Heart left ventricle (tissue), 16 donors: ENCODE measurements at regions not wholly inside any gene's neighbourhood (a gene's known extent, or its start where the extent isn't known, plus 50 kb on each side); places are given as distances from the start of the nearest gene placed in this dataset.

Source experiments
- ATAC-seq, 4 donors: fragments of 200-7000 bp; cut with Tn5 transposase; one replicate each; pipeline ENCODE4 v1.9.1; 2020 to 2022; ENCODE audit warnings: moderate library complexity in 4 of 4, mild to moderate bottlenecking in 3 of 4, moderate number of reproducible peaks in 1 of 4
- DNase-seq, 5 donors: peaks; one replicate each; pipeline ENCODE4 v3.0.0-alpha.2; 2020
- H3K27ac ChIP-seq, 12 donors: fragments of 200-600 bp; sonication (generic) in 4 of 12; one replicate each; pipeline versions ENCODE4 v1.5.0 to v1.8.0; 2016 to 2022; ENCODE audit warnings: mild to moderate bottlenecking in 2 of 12
- H3K27me3 ChIP-seq, 9 donors: fragments of 200-600 bp; sonication (generic) in 2 of 9; one replicate each; pipeline versions ENCODE4 v1.5.1 to v1.8.0; 2016 to 2022; ENCODE audit warnings: mild to moderate bottlenecking in 3 of 9
- H3K36me3 ChIP-seq, 9 donors: fragments of 200-600 bp; sonication (generic) in 2 of 9; one replicate each; pipeline versions ENCODE4 v1.5.0 to v1.8.0; 2018 to 2022; ENCODE audit warnings: mild to moderate bottlenecking in 2 of 9
- H3K4me1 ChIP-seq, 12 donors: fragments of 200-600 bp; sonication (generic) in 4 of 12; one replicate each; pipeline versions ENCODE4 v1.5.0 to v1.8.0; 2016 to 2022; ENCODE audit warnings: mild to moderate bottlenecking in 3 of 12
- H3K4me3 ChIP-seq, 12 donors: fragments of 200-600 bp; sonication (generic) in 4 of 12; one replicate each; pipeline versions ENCODE4 v1.5.0 to v1.8.0; 2017 to 2022; ENCODE audit warnings: mild to moderate bottlenecking in 9 of 12, moderate library complexity in 4 of 12
- H3K9me3 ChIP-seq, 12 donors: fragments of 200-600 bp; sonication (generic) in 4 of 12; one replicate each; pipeline versions ENCODE4 v1.5.0 to v1.8.0; 2016 to 2022; ENCODE audit warnings: mild to moderate bottlenecking in 1 of 12
- POLR2A ChIP-seq, 2 donors: fragments of 450-650 bp; IDR thresholded peaks; one replicate each; pipeline ENCODE4 v1.6.1; 2017; ENCODE audit warnings: antibody characterized with exemption in 2 of 2, mild to moderate bottlenecking in 2 of 2, moderate library complexity in 2 of 2
- WGBS, 4 donors: extraction: QIAGEN DNeasy Blood & Tissue Kit in 2 of 4; methylation state at CpG; one replicate each; pipeline versions ENCODE4 v1.1.5 to v1.1.7; 2013 to 2018; 5-methylcytosine and 5-hydroxymethylcytosine counted together
- intact Hi-C, 10 donors: fragments of 100-400 bp; cut with DNase I; formaldehyde crosslinking; loops; one replicate each; pipeline versions ENCODE4 v1.11.1 to v1.14.2; 2022
- TF ChIP-seq, protein P1 (sequence below), 12 donors: fragments of 200-600 bp; sonication (generic) in 4 of 12; IDR thresholded peaks; one replicate each; pipeline versions ENCODE4 v1.5.0 to v1.8.0; 2018 to 2022; ENCODE audit warnings: antibody characterized with exemption in 12 of 12, mild to moderate bottlenecking in 5 of 12
- donor health status: ischemic (EF 13 %, LVEDD 7.1; RV severe dilation, severe dysfunction).
- donor health status: healthy with polysubstance abuse.
- donor health status: DM: no; HTN: yes; CAD: no.
- donor health status: DM: no; HTN: no; CAD: no.
- donor health status: ischemic (EF 25% LVEDD 6.9; RV normal size, moderate dysfunction).
- donor health status: ischemic (EF 25% LVEDD 5.7; RV mildly dilated, moderate dysfunction).
- donor health status: healthy.
- donor health status: DM: yes; HTN: yes; CAD: no.
- donor health status: ischemic (EF 35%, LVEDD 5.7; RV mildly dilated, moderate dysfunction).
- donor health status: nonischemic (EF 11% LVEDD 7.7; RV severe dilation, severe dysfunction).
- donor health status: DM: yes; HTN: yes; CAD: no.
- donor health status: PGD.
- donor health status: ischemic (EF 29% LVEDD 5.4; RV normal size, mild dysfunction).
- donor health status: nonischemic (EF 23%, LVEDD 6.1; RV moderate dilation, normal function).

GRCh38 chr5:108607421-108607820 lies 140.3 kb upstream of the FER start:
- H3K27ac ChIP-seq: no peak overlapping the region
- H3K4me3 ChIP-seq: no peak overlapping the region
- ATAC-seq: no peak
- H3K36me3 ChIP-seq: no peaks in the 10 kb centered on the region
- no peaks in the 10 kb centered on the region for H3K27me3 ChIP-seq
- intact Hi-C loops: no loop called here
- peaks cover 0 to 6% (median 0%) of the 10 kb centered on the region in 12 donors for H3K9me3 ChIP-seq
- 75 to 85% (median 84%) methylated on average over 1 of the region's 1 CpG for WGBS, 4 donors
- DNase-seq: no peak
- TF ChIP-seq, protein P1, sequence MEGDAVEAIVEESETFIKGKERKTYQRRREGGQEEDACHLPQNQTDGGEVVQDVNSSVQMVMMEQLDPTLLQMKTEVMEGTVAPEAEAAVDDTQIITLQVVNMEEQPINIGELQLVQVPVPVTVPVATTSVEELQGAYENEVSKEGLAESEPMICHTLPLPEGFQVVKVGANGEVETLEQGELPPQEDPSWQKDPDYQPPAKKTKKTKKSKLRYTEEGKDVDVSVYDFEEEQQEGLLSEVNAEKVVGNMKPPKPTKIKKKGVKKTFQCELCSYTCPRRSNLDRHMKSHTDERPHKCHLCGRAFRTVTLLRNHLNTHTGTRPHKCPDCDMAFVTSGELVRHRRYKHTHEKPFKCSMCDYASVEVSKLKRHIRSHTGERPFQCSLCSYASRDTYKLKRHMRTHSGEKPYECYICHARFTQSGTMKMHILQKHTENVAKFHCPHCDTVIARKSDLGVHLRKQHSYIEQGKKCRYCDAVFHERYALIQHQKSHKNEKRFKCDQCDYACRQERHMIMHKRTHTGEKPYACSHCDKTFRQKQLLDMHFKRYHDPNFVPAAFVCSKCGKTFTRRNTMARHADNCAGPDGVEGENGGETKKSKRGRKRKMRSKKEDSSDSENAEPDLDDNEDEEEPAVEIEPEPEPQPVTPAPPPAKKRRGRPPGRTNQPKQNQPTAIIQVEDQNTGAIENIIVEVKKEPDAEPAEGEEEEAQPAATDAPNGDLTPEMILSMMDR (IDR thresholded peaks at IDR 0.05): no peak
- no peak for TF ChIP-seq POLR2A (IDR thresholded peaks at IDR 0.05)
- H3K4me1 ChIP-seq: no peaks in the 10 kb centered on the region

GRCh38 chr5:108606185-108606584 lies 141.5 kb upstream of the FER start:
- no peaks in the 10 kb centered on the region for H3K4me1 ChIP-seq
- intact Hi-C loops: no loop called here
- H3K36me3 ChIP-seq: no peaks in the 10 kb centered on the region
- no peak overlapping the region for H3K4me3 ChIP-seq
- H3K27me3 ChIP-seq: no peaks in the 10 kb centered on the region
- no peak overlapping the region for H3K27ac ChIP-seq
- DNase-seq (no peak), ATAC-seq (no peak)
- TF ChIP-seq, protein P1 (IDR thresholded peaks at IDR 0.05): no peak
- TF ChIP-seq POLR2A (IDR thresholded peaks at IDR 0.05): no peak
- no peaks in the 10 kb centered on the region for H3K9me3 ChIP-seq

DNA sequence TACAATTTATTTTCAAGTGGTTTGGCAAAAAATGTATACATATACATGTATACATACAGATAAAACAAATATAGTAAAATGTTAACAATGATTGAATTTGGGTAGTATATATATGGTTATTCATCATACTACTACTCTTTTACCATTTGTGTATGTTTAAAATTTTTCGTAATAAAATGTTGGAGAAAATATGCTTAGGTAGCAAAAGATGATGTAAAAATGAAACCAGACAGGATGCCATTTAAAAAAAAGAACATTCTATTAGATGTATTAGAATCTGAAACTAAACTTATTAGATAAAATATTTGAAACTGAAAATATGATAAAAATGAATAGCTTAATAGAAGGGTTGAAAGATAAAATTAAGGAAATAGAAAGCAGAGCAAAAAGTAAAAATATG lies 144.9 kb upstream of the FER start:
- 0 to 96% (median 87%) methylated on average over 1 of the region's 1 CpG for WGBS, 4 donors
- DNase-seq: no peak
- no peaks in the 10 kb centered on the region for H3K27me3 ChIP-seq
- H3K9me3 ChIP-seq: no peaks in the 10 kb centered on the region
- H3K4me1 ChIP-seq: no peaks in the 10 kb centered on the region
- no peak overlapping the region for H3K27ac ChIP-seq
- intact Hi-C loops: no loop called here
- no peak for ATAC-seq
- TF ChIP-seq, protein P1 (IDR thresholded peaks at IDR 0.05): no peak
- TF ChIP-seq POLR2A (IDR thresholded peaks at IDR 0.05): no peak
- H3K4me3 ChIP-seq: no peak overlapping the region
- no peaks in the 10 kb centered on the region for H3K36me3 ChIP-seq

DNA sequence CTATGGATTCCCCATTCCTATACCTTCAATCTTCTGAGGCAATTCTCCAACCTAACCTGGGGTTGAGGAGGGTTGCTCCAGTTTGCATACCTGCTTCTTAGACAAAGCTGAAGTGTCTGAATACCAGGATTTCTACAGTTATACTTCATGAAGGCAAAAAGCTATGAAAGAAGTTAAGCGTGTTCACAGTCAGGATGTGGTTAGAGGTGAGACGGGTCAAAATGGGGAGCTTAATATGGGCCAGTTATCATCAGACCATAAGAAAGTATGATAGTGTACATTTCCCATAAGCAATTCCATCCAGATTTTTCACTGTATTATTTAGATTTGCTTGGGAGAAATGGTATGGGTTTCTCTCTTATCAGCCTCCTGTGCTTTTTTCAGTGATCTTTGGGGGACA lies 156.9 kb upstream of the FER start:
- no peaks in the 10 kb centered on the region for H3K36me3 ChIP-seq
- H3K4me1 ChIP-seq: no peaks in the 10 kb centered on the region
- ATAC-seq: no peak
- no peak overlapping the region for H3K4me3 ChIP-seq
- TF ChIP-seq POLR2A (IDR thresholded peaks at IDR 0.05): no peak
- TF ChIP-seq, protein P1 (IDR thresholded peaks at IDR 0.05): no peak
- no peak for DNase-seq
- H3K27ac ChIP-seq: no peak overlapping the region
- WGBS, 4 donors: 87 to 93% (median 90%) methylated on average over 2 of the region's 2 CpGs
- intact Hi-C loops: no loop called here
- H3K27me3 ChIP-seq: no peaks in the 10 kb centered on the region
- no peaks in the 10 kb centered on the region for H3K9me3 ChIP-seq
